Activated CD4-positive, alpha-beta T cell treated with anti-CD3 and anti-CD28 coated beads, Interleukin-2, amount 10 ng/mL, durations not matched to agents 7 days and 5 days (primary cell): ENCODE measurements at regions not wholly inside any gene's neighbourhood (a gene's known extent, or its start where the extent isn't known, plus 50 kb on each side); places are given as distances from the start of the nearest gene placed in this dataset.

Source experiments
- CTCF ChIA-PET: fragments of 350-600 bp; sonication (Branson Sonifier 250); formaldehyde crosslinking; loops from one replicate; lab custom pipeline; 2021; ENCODE audit warnings: antibody characterized with exemption; lab: Charles Lee
- POLR2A ChIA-PET: fragments of 350-600 bp; sonication (Branson Sonifier 250); formaldehyde crosslinking; loops from one replicate; lab custom pipeline; 2021; ENCODE audit warnings: antibody characterized with exemption; lab: Charles Lee
- DNase-seq: peaks from one replicate; pipeline ENCODE4 v3.0.0-alpha.2; 2020
- H3K27ac Mint-ChIP-seq: one replicate; pipeline ENCODE4 v1.8.0; 2021; ENCODE audit warnings: mild to moderate bottlenecking, moderate library complexity, mixed read lengths
- H3K27me3 Mint-ChIP-seq: one replicate; pipeline ENCODE4 v1.8.0; 2021; ENCODE audit warnings: mixed read lengths
- H3K36me3 Mint-ChIP-seq: one replicate; pipeline ENCODE4 v1.8.0; 2021; ENCODE audit warnings: low read depth, mixed read lengths
- H3K4me1 Mint-ChIP-seq: one replicate; pipeline ENCODE4 v1.8.0; 2021; ENCODE audit warnings: mixed read lengths
- H3K4me3 Mint-ChIP-seq: one replicate; pipeline ENCODE4 v1.8.0; 2021; ENCODE audit warnings: mild to moderate bottlenecking, moderate library complexity, mixed read lengths
- H3K9me3 Mint-ChIP-seq: one replicate; pipeline ENCODE4 v1.8.0; 2021; ENCODE audit warnings: mixed read lengths

DNA sequence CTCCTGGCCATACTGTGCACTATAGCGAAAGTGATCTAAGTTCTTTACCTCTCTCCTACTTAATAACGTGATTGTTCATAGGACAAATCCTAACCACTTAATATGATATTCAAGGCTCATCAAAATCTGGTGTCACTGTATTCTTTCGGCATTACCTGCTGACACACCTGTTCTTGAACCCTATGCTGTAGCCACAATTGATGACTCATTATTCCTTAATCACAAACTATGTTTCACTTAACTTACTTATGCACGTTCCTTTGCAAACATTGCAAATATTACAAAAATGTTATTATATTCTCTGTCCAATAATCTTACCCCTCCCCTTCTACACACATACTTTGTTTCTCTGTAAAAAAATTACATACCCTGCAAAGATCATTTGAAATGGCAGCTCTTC lies 158.1 kb upstream of the ADRA1B start:
- Mint-ChIP-seq H3K9me3 (peaks cover under 1% of the 10 kb centered on the region), H3K27me3 (peaks cover 10% of the 10 kb centered on the region), H3K27ac (no peak overlapping the region), H3K4me3 (no peak overlapping the region), H3K4me1 (peaks cover under 1% of the 10 kb centered on the region), H3K36me3 (peaks cover under 1% of the 10 kb centered on the region)
- ChIA-PET POLR2A (no interaction called here), CTCF (no interaction called here)
- DNase-seq: no peak

DNA sequence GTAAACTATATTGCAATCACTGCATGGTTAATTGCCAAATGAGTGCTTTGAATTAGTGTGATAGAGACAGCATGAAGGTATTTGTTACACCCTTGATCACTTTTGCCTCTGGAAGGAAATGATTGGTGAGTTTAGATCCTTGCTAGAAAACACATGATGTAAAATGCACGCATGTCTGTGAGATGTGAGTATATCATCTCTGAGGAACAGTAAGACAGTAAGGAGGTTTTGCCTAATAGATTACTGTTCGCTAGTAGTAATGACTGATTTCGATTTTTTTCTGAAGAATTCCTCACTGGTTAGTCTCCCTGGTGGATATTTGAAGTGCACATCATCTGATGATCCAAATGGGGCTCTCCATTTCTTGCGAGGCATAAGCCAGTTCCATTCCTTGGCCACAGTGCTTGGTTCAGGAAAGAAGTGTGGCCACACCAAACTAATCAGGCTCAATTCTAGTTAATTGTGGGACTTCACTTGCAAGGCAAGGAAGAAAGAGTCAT lies 156.4 kb upstream of the ADRA1B start:
- H3K36me3 Mint-ChIP-seq: peaks cover 2% of the 10 kb centered on the region
- H3K9me3 Mint-ChIP-seq: peaks cover 3% of the 10 kb centered on the region
- no peak for DNase-seq
- peaks cover 10% of the 10 kb centered on the region for H3K27me3 Mint-ChIP-seq
- H3K4me3 Mint-ChIP-seq: no peak overlapping the region
- H3K27ac Mint-ChIP-seq: no peak overlapping the region
- CTCF ChIA-PET: no interaction called here
- peaks cover 16% of the 10 kb centered on the region for H3K4me1 Mint-ChIP-seq
- POLR2A ChIA-PET: interaction anchor here (0.6 kb wide), 1 partner anchor 250 kb away, joined by 3 read pairs; no protein-coding TSS in a partner anchor

- ChIA-PET CTCF (no interaction called here), POLR2A (no interaction called here)
- H3K27ac Mint-ChIP-seq: no peak overlapping the region
Measured at GRCh38 chr5:159762921-159763320, 153.4 kb upstream of the ADRA1B start.

GRCh38 chr5:159763562-159763961 lies 152.7 kb upstream of the ADRA1B start:
- POLR2A ChIA-PET: no interaction called here
- H3K27ac Mint-ChIP-seq: no peak overlapping the region
- CTCF ChIA-PET: interaction anchor here (0.6 kb wide), 1 partner anchor 614 kb away, joined by 3 read pairs; no protein-coding TSS in a partner anchor

More at GRCh38 chr5:159762921-159763320, 153.4 kb upstream of the ADRA1B start:
- Mint-ChIP-seq H3K27me3 (peaks cover 24% of the 10 kb centered on the region), H3K9me3 (peaks cover 5% of the 10 kb centered on the region), H3K36me3 (peaks cover 2% of the 10 kb centered on the region), H3K4me1 (peaks cover 19% of the 10 kb centered on the region), H3K4me3 (no peak overlapping the region)
- no peak for DNase-seq

DNA sequence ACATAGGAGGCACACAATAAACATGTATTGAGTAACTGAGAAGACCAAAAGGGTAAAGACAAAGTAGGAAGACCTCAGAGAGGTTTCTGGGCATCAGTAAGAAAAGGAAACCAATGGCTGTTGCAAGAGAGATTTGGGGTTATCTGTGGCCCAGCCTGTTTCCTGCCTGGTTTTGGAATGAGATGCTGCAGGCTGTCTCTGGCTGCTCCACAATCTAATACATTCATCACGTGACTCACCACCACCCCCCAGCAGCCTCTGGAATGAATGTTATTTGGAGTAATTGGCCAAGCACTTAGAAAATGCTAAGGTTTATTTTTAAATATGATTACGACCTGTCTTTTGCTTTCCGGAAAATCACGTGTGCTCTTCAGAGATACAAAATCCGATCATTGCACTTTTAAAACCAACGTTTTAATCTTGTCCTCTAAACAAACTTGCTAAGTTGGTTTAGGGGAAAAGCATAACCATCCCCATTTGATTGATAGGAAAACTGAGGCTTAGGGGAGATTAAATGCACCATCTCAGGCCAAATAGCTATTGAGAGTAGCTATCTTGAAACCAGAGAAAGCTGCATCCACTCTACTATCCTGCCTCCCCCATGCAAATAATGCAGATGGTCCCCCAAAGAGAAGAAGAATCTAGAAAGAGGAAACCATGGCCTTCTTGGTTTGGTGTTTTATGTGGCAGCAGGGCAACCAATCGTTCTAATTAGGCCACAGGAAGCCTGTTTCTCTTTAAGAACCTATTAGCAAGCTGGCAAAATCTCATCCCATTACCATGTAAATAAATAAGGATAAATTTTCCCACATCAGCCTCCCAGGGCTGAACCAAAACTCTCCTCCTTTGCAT lies 151.8 kb upstream of the ADRA1B start:
- Mint-ChIP-seq H3K4me1 (peaks cover 19% of the 10 kb centered on the region), H3K27me3 (peaks cover 35% of the 10 kb centered on the region), H3K4me3 (no peak overlapping the region), H3K36me3 (peaks cover 2% of the 10 kb centered on the region), H3K27ac (no peak overlapping the region), H3K9me3 (peaks cover 5% of the 10 kb centered on the region)
- no peak for DNase-seq
- ChIA-PET CTCF (no interaction called here), POLR2A (no interaction called here)

More at GRCh38 chr5:159763562-159763961, 152.7 kb upstream of the ADRA1B start:
- H3K4me1 Mint-ChIP-seq: peaks cover 19% of the 10 kb centered on the region
- H3K36me3 Mint-ChIP-seq: peaks cover 2% of the 10 kb centered on the region
- no peak overlapping the region for H3K4me3 Mint-ChIP-seq
- H3K27me3 Mint-ChIP-seq: peaks cover 27% of the 10 kb centered on the region
- H3K9me3 Mint-ChIP-seq: peaks cover 5% of the 10 kb centered on the region
- DNase-seq: no peak

- Mint-ChIP-seq H3K27me3 (peaks cover 35% of the 10 kb centered on the region), H3K36me3 (peaks cover 2% of the 10 kb centered on the region), H3K4me1 (peaks cover 19% of the 10 kb centered on the region), H3K27ac (no peak overlapping the region), H3K9me3 (peaks cover 5% of the 10 kb centered on the region), H3K4me3 (no peak overlapping the region)
- CTCF ChIA-PET: no interaction called here
- DNase-seq: no peak
- POLR2A ChIA-PET: no interaction called here
Measured at GRCh38 chr5:159765135-159765433, 151.2 kb upstream of the ADRA1B start.

GRCh38 chr5:159765760-159766517 lies 150.3 kb upstream of the ADRA1B start:
- ChIA-PET POLR2A (no interaction called here), CTCF (no interaction called here)
- H3K4me1 Mint-ChIP-seq: peaks cover 19% of the 10 kb centered on the region
- no peak overlapping the region for H3K4me3 Mint-ChIP-seq
- no peak overlapping the region for H3K27ac Mint-ChIP-seq
- peaks cover 5% of the 10 kb centered on the region for H3K9me3 Mint-ChIP-seq
- peaks cover 30% of the 10 kb centered on the region for H3K27me3 Mint-ChIP-seq
- DNase-seq: no peak
- H3K36me3 Mint-ChIP-seq: peaks cover 2% of the 10 kb centered on the region

DNA sequence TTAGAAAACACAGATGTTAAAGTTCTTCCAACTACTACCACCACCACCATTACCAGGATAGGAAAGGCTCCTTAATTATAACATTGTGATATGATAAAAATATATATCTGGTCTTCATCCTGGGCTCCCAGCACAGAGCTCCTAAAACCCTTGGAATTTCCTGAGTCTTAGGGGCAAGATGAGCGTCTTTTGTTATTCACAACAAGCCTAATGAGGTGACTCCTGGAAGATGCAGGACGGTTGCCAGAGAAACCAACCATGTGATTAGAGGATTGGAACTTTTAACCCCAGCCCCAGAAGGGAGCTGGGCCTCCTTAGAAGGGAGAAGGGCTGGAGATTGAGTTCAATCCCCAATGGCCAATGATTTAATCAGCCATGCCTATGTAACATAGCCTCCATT lies 148.0 kb upstream of the ADRA1B start:
- peaks cover 1% of the 10 kb centered on the region for H3K36me3 Mint-ChIP-seq
- peaks cover 23% of the 10 kb centered on the region for H3K4me1 Mint-ChIP-seq
- H3K4me3 Mint-ChIP-seq: no peak overlapping the region
- ChIA-PET POLR2A (no interaction called here), CTCF (interaction anchor here (0.7 kb wide), 1 partner anchor 54 kb away, joined by 4 read pairs; no protein-coding TSS in a partner anchor)
- peaks cover 4% of the 10 kb centered on the region for H3K9me3 Mint-ChIP-seq
- peaks cover 28% of the 10 kb centered on the region for H3K27me3 Mint-ChIP-seq
- no peak overlapping the region for H3K27ac Mint-ChIP-seq
- no peak for DNase-seq

GRCh38 chr5:159772698-159773061 lies 143.6 kb upstream of the ADRA1B start:
- H3K36me3 Mint-ChIP-seq: no peaks in the 10 kb centered on the region
- H3K27me3 Mint-ChIP-seq: peaks cover 37% of the 10 kb centered on the region
- no peaks in the 10 kb centered on the region for H3K9me3 Mint-ChIP-seq
- H3K4me1 Mint-ChIP-seq: peaks cover 15% of the 10 kb centered on the region
- H3K27ac Mint-ChIP-seq: peak overlapping the region; percentile 26
- ChIA-PET CTCF (no interaction called here), POLR2A (no interaction called here)
- DNase-seq: no peak
- H3K4me3 Mint-ChIP-seq: peak overlapping the region; percentile 31

- POLR2A ChIA-PET: no interaction called here
Measured at GRCh38 chr5:159773062-159773924, 143.0 kb upstream of the ADRA1B start.

GRCh38 chr5:159774476-159775031 lies 141.7 kb upstream of the ADRA1B start:
- H3K27ac Mint-ChIP-seq: no peak overlapping the region
- no peak for DNase-seq
- no peak overlapping the region for H3K4me3 Mint-ChIP-seq
- ChIA-PET POLR2A (no interaction called here), CTCF (interaction anchor here (0.5 kb wide), 1 partner anchor 141 kb away, joined by 3 read pairs; no protein-coding TSS in a partner anchor)
- H3K9me3 Mint-ChIP-seq: no peaks in the 10 kb centered on the region
- peaks cover 24% of the 10 kb centered on the region for H3K27me3 Mint-ChIP-seq
- H3K36me3 Mint-ChIP-seq: no peaks in the 10 kb centered on the region
- H3K4me1 Mint-ChIP-seq: peaks cover 15% of the 10 kb centered on the region

More at GRCh38 chr5:159773062-159773924, 143.0 kb upstream of the ADRA1B start:
- no peaks in the 10 kb centered on the region for H3K36me3 Mint-ChIP-seq
- H3K27me3 Mint-ChIP-seq: peaks cover 32% of the 10 kb centered on the region
- peak overlapping the region; percentile 76 for H3K27ac Mint-ChIP-seq
- peak overlapping the region; percentile 54 for H3K4me3 Mint-ChIP-seq
- DNase-seq: peak; percentile 73
- H3K4me1 Mint-ChIP-seq: peaks cover 15% of the 10 kb centered on the region
- no peaks in the 10 kb centered on the region for H3K9me3 Mint-ChIP-seq
- CTCF ChIA-PET: interaction anchor here (0.7 kb wide), 1 partner anchor 36 kb away, joined by 6 read pairs; no protein-coding TSS in a partner anchor

DNA sequence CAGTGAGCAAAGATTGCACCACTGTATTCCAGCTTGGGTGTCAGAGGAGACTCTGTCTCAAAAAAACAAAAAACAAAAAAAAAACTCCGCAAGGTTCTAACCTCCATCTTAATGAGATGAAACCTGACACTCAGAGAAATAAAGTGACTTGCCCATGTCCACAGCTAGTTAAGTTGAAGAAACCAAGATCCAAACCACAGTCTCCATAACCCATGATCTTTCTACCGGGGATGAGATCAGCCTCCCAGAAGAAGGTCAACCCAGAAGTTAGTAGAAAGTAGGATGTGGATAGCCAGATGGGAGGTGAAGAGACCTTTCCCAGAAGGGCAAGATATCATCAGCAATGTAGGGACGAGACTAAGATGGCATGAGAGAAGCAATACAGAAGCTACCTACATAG lies 140.4 kb upstream of the ADRA1B start:
- Mint-ChIP-seq H3K4me3 (no peak overlapping the region), H3K9me3 (no peaks in the 10 kb centered on the region), H3K36me3 (no peaks in the 10 kb centered on the region), H3K27me3 (peaks cover 24% of the 10 kb centered on the region), H3K4me1 (peaks cover 15% of the 10 kb centered on the region), H3K27ac (no peak overlapping the region)
- CTCF ChIA-PET: interaction anchor here (0.6 kb wide), 2 partner anchors 260 to 451 kb away, joined by 3 read pairs; no protein-coding TSS in a partner anchor
- DNase-seq: no peak
- POLR2A ChIA-PET: no interaction called here
